ENCODE measurements at regions not wholly inside any gene's neighbourhood (a gene's known extent, or its start where the extent isn't known, plus 50 kb on each side); places are given as distances from the start of the nearest gene placed in this dataset.

- no peaks in the 10 kb centered on the region for H3K36me3 Mint-ChIP-seq
- no peak overlapping the region for H3K4me3 Mint-ChIP-seq
- POLR2A ChIA-PET, result no interaction called here
- no peak for ATAC-seq
- peaks cover 11% of the 10 kb centered on the region for H3K4me1 Mint-ChIP-seq
- TF ChIP-seq ZNF232 (CRISPR knock-in tag; IDR thresholded peaks at IDR 0.05) (no peak), CTCF (IDR thresholded peaks at IDR 0.05) (no peak), FOXJ3 (CRISPR knock-in tag; IDR thresholded peaks at IDR 0.05; ENCODE audit: borderline replicate concordance) (no peak), FOXP4 (CRISPR knock-in tag; IDR thresholded peaks at IDR 0.05) (no peak), CREM (CRISPR knock-in tag; IDR thresholded peaks at IDR 0.05) (no peak), SMAD3 (CRISPR knock-in tag; IDR thresholded peaks at IDR 0.05; ENCODE audit: borderline replicate concordance) (no peak), CBFB (CRISPR knock-in tag; IDR thresholded peaks at IDR 0.05; ENCODE audit: low read depth) (no peak), ELF4 (CRISPR knock-in tag; IDR thresholded peaks at IDR 0.05; ENCODE audit: low read depth) (no peak), KAT7 (CRISPR knock-in tag; IDR thresholded peaks at IDR 0.05; ENCODE audit: borderline replicate concordance) (no peak), MLX (CRISPR knock-in tag; IDR thresholded peaks at IDR 0.05) (no peak), OVOL2 (CRISPR knock-in tag; IDR thresholded peaks at IDR 0.05; ENCODE audit: borderline replicate concordance) (no peak), FOXK1 (CRISPR knock-in tag; IDR thresholded peaks at IDR 0.05) (no peak), TEAD1 (CRISPR knock-in tag; IDR thresholded peaks at IDR 0.05) (no peak)
- TF ChIP-seq, protein P1, sequence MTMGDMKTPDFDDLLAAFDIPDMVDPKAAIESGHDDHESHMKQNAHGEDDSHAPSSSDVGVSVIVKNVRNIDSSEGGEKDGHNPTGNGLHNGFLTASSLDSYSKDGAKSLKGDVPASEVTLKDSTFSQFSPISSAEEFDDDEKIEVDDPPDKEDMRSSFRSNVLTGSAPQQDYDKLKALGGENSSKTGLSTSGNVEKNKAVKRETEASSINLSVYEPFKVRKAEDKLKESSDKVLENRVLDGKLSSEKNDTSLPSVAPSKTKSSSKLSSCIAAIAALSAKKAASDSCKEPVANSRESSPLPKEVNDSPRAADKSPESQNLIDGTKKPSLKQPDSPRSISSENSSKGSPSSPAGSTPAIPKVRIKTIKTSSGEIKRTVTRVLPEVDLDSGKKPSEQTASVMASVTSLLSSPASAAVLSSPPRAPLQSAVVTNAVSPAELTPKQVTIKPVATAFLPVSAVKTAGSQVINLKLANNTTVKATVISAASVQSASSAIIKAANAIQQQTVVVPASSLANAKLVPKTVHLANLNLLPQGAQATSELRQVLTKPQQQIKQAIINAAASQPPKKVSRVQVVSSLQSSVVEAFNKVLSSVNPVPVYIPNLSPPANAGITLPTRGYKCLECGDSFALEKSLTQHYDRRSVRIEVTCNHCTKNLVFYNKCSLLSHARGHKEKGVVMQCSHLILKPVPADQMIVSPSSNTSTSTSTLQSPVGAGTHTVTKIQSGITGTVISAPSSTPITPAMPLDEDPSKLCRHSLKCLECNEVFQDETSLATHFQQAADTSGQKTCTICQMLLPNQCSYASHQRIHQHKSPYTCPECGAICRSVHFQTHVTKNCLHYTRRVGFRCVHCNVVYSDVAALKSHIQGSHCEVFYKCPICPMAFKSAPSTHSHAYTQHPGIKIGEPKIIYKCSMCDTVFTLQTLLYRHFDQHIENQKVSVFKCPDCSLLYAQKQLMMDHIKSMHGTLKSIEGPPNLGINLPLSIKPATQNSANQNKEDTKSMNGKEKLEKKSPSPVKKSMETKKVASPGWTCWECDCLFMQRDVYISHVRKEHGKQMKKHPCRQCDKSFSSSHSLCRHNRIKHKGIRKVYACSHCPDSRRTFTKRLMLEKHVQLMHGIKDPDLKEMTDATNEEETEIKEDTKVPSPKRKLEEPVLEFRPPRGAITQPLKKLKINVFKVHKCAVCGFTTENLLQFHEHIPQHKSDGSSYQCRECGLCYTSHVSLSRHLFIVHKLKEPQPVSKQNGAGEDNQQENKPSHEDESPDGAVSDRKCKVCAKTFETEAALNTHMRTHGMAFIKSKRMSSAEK (CRISPR knock-in tag; IDR thresholded peaks at IDR 0.05; ENCODE audit: borderline replicate concordance), result no peak
- DNase-seq (ENCODE audit: low spot score), result no peak
- no peaks in the 10 kb centered on the region for H3K27me3 Mint-ChIP-seq (ENCODE audit: low read depth)
- no peaks in the 10 kb centered on the region for H3K9me3 Mint-ChIP-seq
- CTCF ChIA-PET, result no interaction called here
- H3K27ac Mint-ChIP-seq, result no peak overlapping the region
Measured at GRCh38 chr3:74039105-74039504, 414.4 kb upstream of the PDZRN3 start.

DNA sequence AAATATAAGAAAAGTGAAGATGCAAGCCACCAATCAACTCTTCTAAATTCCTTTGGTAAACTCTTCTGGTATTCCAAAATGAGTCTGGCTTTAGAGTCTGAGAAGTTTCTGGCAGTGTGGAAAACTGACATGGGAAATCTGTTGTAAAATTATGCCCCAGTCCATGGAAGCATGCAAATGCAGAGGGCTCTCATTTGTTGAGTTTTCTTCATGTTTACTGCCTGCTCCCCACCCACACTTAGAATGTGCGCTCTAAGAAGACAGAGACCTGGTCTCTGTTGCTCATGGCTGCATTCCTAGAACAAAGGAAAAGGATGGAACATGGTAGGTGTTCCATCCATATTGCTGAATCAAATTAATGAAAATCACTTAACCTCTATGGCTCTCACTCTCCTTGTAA lies 411.8 kb upstream of the PDZRN3 start:
- Mint-ChIP-seq H3K27me3 (ENCODE audit: low read depth) (no peaks in the 10 kb centered on the region), H3K4me3 (no peak overlapping the region), H3K36me3 (no peaks in the 10 kb centered on the region), H3K27ac (no peak overlapping the region), H3K9me3 (no peaks in the 10 kb centered on the region), H3K4me1 (peaks cover 11% of the 10 kb centered on the region)
- CTCF ChIA-PET, result no interaction called here
- POLR2A ChIA-PET, result interaction anchor here (0.7 kb wide), 1 partner anchor 947 kb away, joined by 7 read pairs; no protein-coding TSS in a partner anchor
- TF ChIP-seq, protein P2, sequence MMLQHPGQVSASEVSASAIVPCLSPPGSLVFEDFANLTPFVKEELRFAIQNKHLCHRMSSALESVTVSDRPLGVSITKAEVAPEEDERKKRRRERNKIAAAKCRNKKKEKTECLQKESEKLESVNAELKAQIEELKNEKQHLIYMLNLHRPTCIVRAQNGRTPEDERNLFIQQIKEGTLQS (CRISPR knock-in tag; conservative IDR thresholded peaks at IDR 0.05), result no peak
- TF ChIP-seq ZNF416 (CRISPR knock-in tag; IDR thresholded peaks at IDR 0.05) (no peak), SP1 (CRISPR knock-in tag; conservative IDR thresholded peaks at IDR 0.05) (no peak), ZNF219 (CRISPR knock-in tag; IDR thresholded peaks at IDR 0.05; ENCODE audit: borderline replicate concordance) (no peak), ZNF232 (CRISPR knock-in tag; IDR thresholded peaks at IDR 0.05) (no peak), NFYB (CRISPR knock-in tag; conservative IDR thresholded peaks at IDR 0.05; ENCODE audit: low read depth) (no peak)
- TF ChIP-seq, protein P3, sequence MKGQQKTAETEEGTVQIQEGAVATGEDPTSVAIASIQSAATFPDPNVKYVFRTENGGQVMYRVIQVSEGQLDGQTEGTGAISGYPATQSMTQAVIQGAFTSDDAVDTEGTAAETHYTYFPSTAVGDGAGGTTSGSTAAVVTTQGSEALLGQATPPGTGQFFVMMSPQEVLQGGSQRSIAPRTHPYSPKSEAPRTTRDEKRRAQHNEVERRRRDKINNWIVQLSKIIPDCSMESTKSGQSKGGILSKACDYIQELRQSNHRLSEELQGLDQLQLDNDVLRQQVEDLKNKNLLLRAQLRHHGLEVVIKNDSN (CRISPR knock-in tag; IDR thresholded peaks at IDR 0.05), result no peak
- ATAC-seq, result no peak
- no peak for DNase-seq (ENCODE audit: low spot score)
